GM12874 (cell line): ENCODE measurements at regions not wholly inside any gene's neighbourhood (a gene's known extent, or its start where the extent isn't known, plus 50 kb on each side); places are given as distances from the start of the nearest gene placed in this dataset.

ENCODE experiments used
- TF ChIP-seq, protein P1 (sequence below): IDR thresholded peaks from 2 replicates; pipeline ENCODE4 v1.5.1; 2011; ENCODE audit warnings: low read depth, mild to moderate bottlenecking, control low read depth, low read length, moderate library complexity; ENCODE audit not compliant: insufficient read depth

GRCh38 chr6:104522533-104522932, 337.2 kb downstream of the HACE1 start:
- TF ChIP-seq, protein P1, sequence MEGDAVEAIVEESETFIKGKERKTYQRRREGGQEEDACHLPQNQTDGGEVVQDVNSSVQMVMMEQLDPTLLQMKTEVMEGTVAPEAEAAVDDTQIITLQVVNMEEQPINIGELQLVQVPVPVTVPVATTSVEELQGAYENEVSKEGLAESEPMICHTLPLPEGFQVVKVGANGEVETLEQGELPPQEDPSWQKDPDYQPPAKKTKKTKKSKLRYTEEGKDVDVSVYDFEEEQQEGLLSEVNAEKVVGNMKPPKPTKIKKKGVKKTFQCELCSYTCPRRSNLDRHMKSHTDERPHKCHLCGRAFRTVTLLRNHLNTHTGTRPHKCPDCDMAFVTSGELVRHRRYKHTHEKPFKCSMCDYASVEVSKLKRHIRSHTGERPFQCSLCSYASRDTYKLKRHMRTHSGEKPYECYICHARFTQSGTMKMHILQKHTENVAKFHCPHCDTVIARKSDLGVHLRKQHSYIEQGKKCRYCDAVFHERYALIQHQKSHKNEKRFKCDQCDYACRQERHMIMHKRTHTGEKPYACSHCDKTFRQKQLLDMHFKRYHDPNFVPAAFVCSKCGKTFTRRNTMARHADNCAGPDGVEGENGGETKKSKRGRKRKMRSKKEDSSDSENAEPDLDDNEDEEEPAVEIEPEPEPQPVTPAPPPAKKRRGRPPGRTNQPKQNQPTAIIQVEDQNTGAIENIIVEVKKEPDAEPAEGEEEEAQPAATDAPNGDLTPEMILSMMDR, result no peak

DNA sequence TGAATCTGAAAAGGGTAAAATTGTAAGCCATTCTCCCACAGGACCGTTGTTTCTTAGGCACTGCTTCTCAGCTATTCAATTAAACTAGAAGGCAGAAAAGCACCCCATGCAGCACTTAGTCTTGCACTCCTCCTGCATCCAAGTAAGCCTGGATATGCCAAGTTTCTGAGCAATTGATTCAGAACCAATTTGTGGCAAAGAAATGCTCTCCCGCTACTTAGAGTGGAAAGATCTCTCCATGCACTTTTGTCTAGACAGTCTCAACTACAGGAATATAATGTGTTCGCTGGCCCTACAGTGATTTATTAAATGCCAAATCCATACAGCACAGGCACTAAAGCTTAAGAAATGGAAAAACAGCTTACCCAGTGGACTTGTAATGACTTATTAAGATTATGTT, 338.5 kb downstream of the HACE1 start:
- TF ChIP-seq, protein P1, result no peak

DNA sequence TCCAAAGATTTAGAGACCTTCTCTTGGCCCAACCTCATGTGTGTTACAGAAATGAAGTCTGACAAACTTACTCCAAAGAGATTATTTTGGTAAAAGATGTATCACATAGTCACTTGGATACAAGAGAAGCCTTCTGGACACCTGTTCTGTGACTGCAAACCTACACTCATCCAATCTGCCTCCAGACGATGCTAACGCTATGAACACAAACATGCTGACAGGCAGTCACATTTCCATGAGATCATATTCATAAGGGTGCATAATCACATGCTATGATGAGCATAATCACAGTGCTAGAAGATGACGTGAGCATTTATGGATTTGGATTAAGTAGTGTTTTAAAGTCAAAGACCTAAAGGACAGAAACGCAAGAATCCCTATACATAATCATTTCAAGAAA, 340.2 kb downstream of the HACE1 start:
- TF ChIP-seq, protein P1, result no peak

GRCh38 chr6:104509355-104509754, 350.4 kb downstream of the HACE1 start:
- TF ChIP-seq, protein P1, result no peak

DNA sequence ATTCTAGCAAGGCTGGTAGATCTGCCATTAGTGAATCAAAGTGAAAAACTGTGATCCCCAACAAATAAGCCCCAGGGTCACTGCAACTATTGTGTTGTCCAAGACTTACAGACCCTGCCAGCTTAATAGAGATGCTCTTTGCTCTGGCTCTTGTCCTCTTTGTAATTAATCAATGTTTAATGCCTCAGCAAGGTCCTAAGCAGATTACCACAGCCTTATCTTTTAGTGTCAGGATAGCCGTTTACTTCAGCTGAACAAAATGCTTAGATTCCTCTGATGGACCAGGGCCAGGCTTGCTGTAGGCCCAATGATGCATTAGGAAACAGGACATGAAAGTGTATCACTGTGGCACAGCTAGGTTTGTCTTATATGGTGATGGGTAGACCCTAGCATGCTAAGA, 353.3 kb downstream of the HACE1 start:
- TF ChIP-seq, protein P1, result no peak

- TF ChIP-seq, protein P1, result no peak
These were observed 353.9 kb downstream of the HACE1 start for GRCh38 chr6:104505838-104506237.

- TF ChIP-seq, protein P1, result no peak
These were observed 359.5 kb downstream of the HACE1 start for GRCh38 chr6:104500265-104500664.

DNA sequence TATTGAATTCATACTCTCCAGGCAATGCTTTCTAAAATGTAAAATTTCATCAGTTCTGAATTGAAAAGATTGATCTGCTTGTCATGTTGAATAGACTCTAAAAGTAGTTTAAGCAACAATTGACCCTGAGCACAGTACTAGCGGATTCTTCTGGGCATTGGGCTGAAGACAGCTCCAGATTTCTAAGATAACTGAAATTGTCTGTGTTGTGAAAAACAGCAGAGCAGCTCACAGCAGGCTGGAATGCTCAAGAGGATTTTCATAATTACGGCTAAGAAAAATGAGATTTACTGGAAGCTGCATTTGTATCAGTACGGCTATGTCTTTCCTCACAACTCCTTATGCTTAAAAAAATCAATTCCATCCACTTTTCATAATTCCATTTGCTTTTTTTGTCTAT, 373.7 kb downstream of the HACE1 start:
- TF ChIP-seq, protein P1, result no peak
